IPS-20b (cell line): ENCODE measurements at regions not wholly inside any gene's neighbourhood (a gene's known extent, or its start where the extent isn't known, plus 50 kb on each side); places are given as distances from the start of the nearest gene placed in this dataset.

Source experiments
- H3K27ac ChIP-seq: one replicate; pipeline ENCODE4 v1.5.1; 2013; ENCODE audit warnings: low read length
- H3K27me3 ChIP-seq: 2 replicates; pipeline ENCODE4 v1.6.1; 2013; ENCODE audit warnings: mild to moderate bottlenecking, low read length, inconsistent platforms; ENCODE audit not compliant: insufficient read depth
- H3K36me3 ChIP-seq: 2 replicates; pipeline ENCODE4 v1.6.1; 2013; ENCODE audit warnings: low read depth, mild to moderate bottlenecking, inconsistent platforms, low read length, moderate library complexity; ENCODE audit not compliant: insufficient read depth
- H3K4me1 ChIP-seq: 2 replicates; pipeline ENCODE4 v1.6.1; 2013; ENCODE audit warnings: mild to moderate bottlenecking, control low read depth, inconsistent platforms, low read length, moderate library complexity; ENCODE audit not compliant: insufficient read depth
- H3K4me3 ChIP-seq: 2 replicates; pipeline ENCODE4 v1.5.1; 2013; ENCODE audit warnings: mild to moderate bottlenecking, low read length, inconsistent platforms
- H3K9ac ChIP-seq: 2 replicates; pipeline ENCODE4 v1.6.1; 2013; ENCODE audit warnings: low read depth, mild to moderate bottlenecking, inconsistent platforms, low read length, moderate library complexity
- H3K9me3 ChIP-seq: 2 replicates; pipeline ENCODE4 v1.6.1; 2013; ENCODE audit warnings: mild to moderate bottlenecking, low read depth, low read length, inconsistent platforms; ENCODE audit not compliant: insufficient read depth

DNA sequence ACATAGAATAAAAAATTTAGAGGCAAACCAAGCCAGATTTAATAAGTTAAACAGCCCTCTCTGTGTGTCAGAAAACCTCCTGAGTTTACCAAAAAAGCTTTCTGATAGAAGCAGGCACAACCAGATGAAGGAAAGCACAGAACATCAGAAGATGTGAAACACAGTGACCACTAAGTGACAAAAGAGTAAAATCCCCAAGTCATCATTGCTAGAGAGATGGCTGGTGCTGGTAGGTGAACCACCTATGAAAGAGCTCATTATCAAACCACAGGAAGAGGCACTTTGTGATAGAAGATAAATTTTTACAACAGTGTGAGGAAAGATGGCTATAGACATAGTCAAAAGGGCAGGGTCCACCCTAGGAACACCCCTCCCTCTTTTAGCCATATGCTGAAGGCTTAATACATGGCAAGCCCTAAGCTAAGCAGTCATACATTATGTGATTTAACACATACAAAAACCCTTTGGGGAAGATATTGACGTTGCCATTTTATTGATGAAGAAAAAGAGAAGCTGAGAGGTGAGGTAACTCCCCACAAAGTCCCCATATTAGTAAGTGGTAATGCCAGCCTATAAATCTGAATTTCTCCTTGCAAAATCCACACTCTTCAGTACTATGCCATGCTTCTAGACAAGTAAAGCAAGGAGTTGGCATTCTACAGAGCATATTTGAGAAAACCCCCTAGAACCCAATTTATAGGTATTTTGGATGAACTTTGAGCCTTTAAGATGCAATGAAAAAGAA lies 449.9 kb downstream of the LRIG3 start:
- no peak overlapping the region for H3K4me3 ChIP-seq
- no peaks in the 10 kb centered on the region for H3K27me3 ChIP-seq
- no peak overlapping the region for H3K9ac ChIP-seq
- no peak overlapping the region for H3K27ac ChIP-seq
- peaks cover 6% of the 10 kb centered on the region for H3K9me3 ChIP-seq
- no peaks in the 10 kb centered on the region for H3K36me3 ChIP-seq
- no peaks in the 10 kb centered on the region for H3K4me1 ChIP-seq

DNA sequence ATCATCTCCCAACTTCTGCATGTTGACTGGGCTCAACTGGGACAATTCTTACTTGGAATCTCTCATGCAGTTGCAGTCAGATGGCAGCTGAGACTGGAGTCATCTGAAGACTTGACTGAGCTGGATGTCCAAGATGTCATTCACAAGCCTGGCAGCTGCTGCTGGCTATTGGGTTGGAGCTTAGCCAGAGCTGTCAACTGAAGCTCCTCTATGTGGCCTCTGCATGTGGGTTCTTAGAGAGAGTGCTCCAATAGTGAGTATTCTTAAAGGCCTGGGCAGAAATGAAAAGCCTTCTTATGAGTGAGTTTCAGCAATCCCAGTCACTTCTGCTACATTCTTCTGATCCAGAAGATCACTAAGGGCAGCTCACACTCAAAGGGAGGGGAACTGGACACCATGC lies 440.9 kb downstream of the LRIG3 start:
- Histone ChIP-seq H3K4me3 (no peak overlapping the region), H3K4me1 (peaks cover 15% of the 10 kb centered on the region; the same call in 1 of the 2 replicates), H3K9me3 (no peaks in the 10 kb centered on the region; the same call in 1 of the 2 replicates), H3K27ac (no peak overlapping the region), H3K36me3 (no peaks in the 10 kb centered on the region), H3K9ac (no peak overlapping the region), H3K27me3 (no peaks in the 10 kb centered on the region)

DNA sequence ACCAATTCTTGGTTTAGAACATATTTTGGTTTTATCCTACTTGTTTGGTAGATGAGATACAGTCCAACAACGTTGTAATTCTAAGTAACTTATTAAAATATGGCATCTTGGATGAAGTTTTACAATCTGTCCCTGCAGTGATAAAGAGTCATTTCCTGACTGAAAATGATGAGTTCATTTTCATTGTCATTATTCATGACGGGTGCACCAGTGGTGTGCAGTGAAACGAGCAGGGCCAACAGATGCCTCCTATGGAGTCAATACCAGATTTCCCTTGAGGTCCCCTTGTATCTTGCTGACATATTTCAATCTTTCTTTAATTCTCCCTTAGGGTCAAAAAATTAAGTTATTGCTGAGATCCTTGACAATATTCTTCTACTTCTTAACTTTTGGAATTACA lies 438.5 kb downstream of the LRIG3 start:
- Histone ChIP-seq H3K27ac (no peak overlapping the region), H3K36me3 (no peaks in the 10 kb centered on the region), H3K27me3 (no peaks in the 10 kb centered on the region), H3K9me3 (no peaks in the 10 kb centered on the region; the same call in 1 of the 2 replicates), H3K9ac (no peak overlapping the region), H3K4me1 (peaks cover 15% of the 10 kb centered on the region; the same call in 1 of the 2 replicates), H3K4me3 (no peak overlapping the region)

DNA sequence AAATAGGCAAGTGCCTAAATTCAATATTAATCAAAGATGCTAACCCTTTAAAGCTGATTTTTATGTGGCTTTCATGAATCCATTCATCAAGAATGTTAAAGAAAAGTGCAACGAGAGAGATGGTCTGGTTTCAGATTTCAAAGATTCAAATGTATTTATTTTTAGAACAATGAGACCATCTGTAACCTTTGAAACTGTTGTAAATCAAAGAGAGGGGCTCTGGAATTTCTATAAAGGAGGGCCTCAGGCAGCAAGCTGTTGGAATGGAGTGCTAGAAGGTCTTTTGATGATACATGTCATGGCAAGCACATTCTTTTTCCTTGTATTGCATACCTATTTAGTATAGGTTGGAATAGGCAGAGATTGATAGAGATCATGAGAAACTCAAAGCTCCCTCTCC lies 433.0 kb downstream of the LRIG3 start:
- H3K27me3 ChIP-seq = no peaks in the 10 kb centered on the region
- no peak overlapping the region for H3K27ac ChIP-seq
- H3K9me3 ChIP-seq = no peaks in the 10 kb centered on the region
- no peak overlapping the region for H3K9ac ChIP-seq
- H3K4me3 ChIP-seq = no peak overlapping the region
- no peaks in the 10 kb centered on the region for H3K4me1 ChIP-seq
- no peaks in the 10 kb centered on the region for H3K36me3 ChIP-seq

DNA sequence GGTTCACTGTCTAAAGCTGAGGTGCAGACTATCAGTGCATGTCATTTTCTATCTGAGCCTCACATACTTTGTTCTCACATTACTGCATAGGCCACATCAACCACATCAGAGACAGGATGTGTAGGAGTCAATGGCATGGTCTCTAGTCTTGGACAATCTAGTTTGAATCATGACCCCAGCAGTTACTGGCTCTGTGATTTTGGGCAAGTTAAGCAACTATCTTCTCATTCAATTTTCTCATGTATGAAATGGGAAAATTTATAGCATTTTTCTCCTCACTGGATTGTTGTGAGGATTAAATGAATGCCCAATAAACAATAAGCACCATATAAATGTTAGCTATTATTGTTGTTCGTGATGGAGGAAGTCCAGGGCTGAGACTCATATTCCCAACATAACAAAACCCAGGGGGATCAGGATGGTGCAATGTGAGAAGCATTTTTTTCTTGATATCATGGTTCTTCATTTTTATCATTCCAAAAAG lies 432.6 kb downstream of the LRIG3 start:
- Histone ChIP-seq H3K9ac (no peak overlapping the region), H3K9me3 (no peaks in the 10 kb centered on the region), H3K27ac (no peak overlapping the region), H3K4me3 (no peak overlapping the region), H3K27me3 (no peaks in the 10 kb centered on the region), H3K4me1 (no peaks in the 10 kb centered on the region), H3K36me3 (no peaks in the 10 kb centered on the region)

DNA sequence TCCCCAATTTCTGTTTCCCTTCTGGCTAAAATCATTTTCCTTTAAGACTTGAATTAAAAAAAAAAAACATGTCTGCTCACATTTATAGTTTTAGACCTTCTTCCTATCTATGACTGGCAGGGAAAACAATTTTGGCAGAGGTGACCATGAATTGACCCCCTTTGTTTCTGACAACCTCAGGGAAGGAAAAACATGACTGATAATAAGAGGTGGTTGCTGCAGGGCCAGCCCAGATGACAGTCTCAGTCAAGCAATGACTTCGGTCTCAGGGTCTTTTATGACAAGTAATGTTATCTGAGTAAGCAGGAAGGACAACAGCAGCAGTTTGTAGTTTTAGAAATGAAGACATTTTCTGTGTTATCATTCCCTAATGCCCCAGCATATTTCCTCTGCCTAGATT lies 430.9 kb downstream of the LRIG3 start:
- no peaks in the 10 kb centered on the region for H3K9me3 ChIP-seq
- H3K27me3 ChIP-seq = no peaks in the 10 kb centered on the region
- H3K27ac ChIP-seq = no peak overlapping the region
- H3K9ac ChIP-seq = no peak overlapping the region
- H3K36me3 ChIP-seq = no peaks in the 10 kb centered on the region
- no peaks in the 10 kb centered on the region for H3K4me1 ChIP-seq
- no peak overlapping the region for H3K4me3 ChIP-seq

DNA sequence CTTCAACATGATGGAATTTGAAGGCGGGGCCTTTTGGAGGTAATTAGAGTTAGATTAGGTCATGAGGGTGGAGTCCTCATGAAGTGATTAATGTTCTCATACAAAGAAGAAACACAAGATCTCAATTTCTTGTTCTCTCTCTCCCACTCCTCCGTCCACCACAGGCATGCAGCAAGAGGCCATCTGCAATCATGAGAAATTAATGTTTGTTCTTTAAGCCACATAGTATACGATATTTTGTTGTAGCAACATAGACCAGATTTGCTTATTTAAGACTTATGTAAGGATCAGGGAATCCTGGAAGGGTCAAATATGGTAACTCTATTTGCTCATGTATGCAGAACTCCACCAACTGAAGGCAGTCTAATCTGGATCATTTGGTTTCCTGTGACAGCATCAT lies 429.0 kb downstream of the LRIG3 start:
- H3K4me3 ChIP-seq = no peak overlapping the region
- no peak overlapping the region for H3K9ac ChIP-seq
- no peaks in the 10 kb centered on the region for H3K9me3 ChIP-seq
- H3K36me3 ChIP-seq = no peaks in the 10 kb centered on the region
- H3K27ac ChIP-seq = no peak overlapping the region
- no peaks in the 10 kb centered on the region for H3K27me3 ChIP-seq
- H3K4me1 ChIP-seq = no peaks in the 10 kb centered on the region

DNA sequence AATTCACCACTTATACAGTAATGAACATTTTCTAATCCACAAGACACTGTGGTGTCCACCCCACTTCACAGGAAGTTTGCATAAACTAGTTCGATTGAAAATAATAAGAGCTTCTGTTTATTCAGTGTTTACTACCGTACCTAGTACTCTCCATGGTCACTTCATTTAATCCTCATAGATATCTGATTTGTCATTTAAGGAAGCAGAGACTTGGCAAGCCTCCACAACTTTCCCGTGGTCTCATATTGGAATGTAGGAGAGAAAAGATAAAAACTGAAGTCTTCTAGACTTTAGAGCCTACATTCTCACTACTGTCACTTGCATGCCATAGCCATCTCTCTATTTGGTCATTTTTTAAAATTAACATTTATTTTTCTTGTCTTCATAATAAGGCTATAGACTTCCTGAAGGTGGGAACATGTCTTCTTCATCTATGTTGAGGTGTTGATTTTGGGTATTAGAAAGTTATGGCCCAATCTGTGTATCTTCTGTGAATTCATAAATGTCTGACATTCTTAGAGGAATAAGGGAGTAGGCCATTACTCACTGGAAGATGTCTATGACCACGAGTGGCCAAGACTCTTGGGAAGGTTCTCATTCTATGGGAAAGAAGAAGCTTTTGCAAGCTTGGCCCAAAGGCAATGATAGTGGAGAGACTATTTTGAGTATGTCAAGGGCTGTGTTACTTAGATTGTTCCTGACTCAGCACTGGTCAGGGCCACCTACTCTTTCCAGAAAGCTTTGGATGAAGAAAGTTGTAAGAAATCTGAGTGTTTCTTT lies 423.7 kb downstream of the LRIG3 start:
- no peaks in the 10 kb centered on the region for H3K4me1 ChIP-seq
- no peaks in the 10 kb centered on the region for H3K9me3 ChIP-seq

DNA sequence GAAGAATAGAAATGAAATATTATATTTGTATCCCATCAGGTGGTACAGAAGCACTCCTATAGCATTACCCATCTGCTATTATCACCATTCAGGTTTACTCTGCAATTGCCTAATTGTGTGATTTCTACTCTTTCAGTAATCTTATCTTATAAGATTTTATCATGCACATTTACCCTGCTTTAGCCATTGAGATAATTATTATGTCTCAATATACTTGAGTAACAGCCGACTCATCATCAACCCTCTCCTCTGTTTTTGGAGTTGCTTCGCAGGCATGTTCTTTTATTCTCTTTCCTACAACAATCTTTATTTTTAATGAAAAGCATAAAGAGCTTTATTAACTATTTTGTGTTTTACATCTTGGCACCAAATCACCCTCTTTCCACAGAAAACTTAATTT lies 419.9 kb downstream of the LRIG3 start:
- H3K36me3 ChIP-seq = no peaks in the 10 kb centered on the region
- H3K9me3 ChIP-seq = no peaks in the 10 kb centered on the region
- no peak overlapping the region for H3K9ac ChIP-seq
- H3K4me1 ChIP-seq = no peaks in the 10 kb centered on the region
- H3K27me3 ChIP-seq = no peaks in the 10 kb centered on the region
- no peak overlapping the region for H3K27ac ChIP-seq
- no peak overlapping the region for H3K4me3 ChIP-seq

More for the DNA sequence above, 423.7 kb downstream of the LRIG3 start:
- H3K27me3 ChIP-seq = no peaks in the 10 kb centered on the region
- H3K4me3 ChIP-seq = no peak overlapping the region
- H3K36me3 ChIP-seq = no peaks in the 10 kb centered on the region
- H3K9ac ChIP-seq = no peak overlapping the region
- no peak overlapping the region for H3K27ac ChIP-seq

DNA sequence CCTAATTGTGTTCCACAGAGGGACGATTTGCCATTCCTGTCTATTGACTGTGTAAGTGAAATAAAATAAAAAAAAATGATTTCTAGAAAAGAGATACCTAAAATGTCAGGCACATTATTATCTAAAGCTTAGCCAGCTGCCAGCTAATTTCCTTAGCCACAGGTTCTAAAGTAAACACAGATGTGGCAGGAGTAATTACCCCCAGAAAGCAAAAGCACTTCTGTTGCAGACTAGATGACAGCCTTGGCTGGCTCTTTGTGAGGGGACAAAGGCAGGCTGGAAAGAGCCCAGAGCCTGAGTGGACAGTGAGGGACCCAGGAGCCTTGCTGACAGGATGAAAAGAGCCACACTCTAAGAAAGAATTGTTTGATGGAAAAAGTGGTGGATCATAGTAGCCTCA lies 418.1 kb downstream of the LRIG3 start:
- H3K9ac ChIP-seq = no peak overlapping the region
- no peaks in the 10 kb centered on the region for H3K9me3 ChIP-seq
- H3K4me1 ChIP-seq = no peaks in the 10 kb centered on the region
- no peaks in the 10 kb centered on the region for H3K27me3 ChIP-seq
- no peak overlapping the region for H3K27ac ChIP-seq
- no peak overlapping the region for H3K4me3 ChIP-seq
- no peaks in the 10 kb centered on the region for H3K36me3 ChIP-seq

DNA sequence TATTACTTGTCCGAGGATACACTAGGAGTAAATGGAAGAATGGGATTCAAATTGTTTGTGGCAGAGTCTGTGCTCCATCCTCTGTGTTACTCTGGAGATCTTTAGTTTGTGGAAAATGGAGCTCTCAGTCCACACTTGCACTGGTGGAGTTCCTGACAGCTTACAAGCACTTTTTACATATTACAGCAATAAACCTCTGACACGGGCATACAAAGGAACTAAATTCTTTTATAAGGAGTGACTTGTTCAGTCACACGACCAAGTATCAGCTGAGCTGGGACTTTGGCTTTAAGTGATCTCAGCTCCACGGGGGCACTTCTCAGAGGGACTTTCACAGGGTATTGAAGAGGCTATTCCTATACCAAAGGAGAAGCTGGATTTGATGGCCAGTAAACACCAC lies 417.5 kb downstream of the LRIG3 start:
- H3K27me3 ChIP-seq = no peaks in the 10 kb centered on the region
- H3K4me1 ChIP-seq = no peaks in the 10 kb centered on the region
- H3K9ac ChIP-seq = no peak overlapping the region
- no peak overlapping the region for H3K27ac ChIP-seq
- H3K4me3 ChIP-seq = no peak overlapping the region
- H3K36me3 ChIP-seq = no peaks in the 10 kb centered on the region
- H3K9me3 ChIP-seq = no peaks in the 10 kb centered on the region

DNA sequence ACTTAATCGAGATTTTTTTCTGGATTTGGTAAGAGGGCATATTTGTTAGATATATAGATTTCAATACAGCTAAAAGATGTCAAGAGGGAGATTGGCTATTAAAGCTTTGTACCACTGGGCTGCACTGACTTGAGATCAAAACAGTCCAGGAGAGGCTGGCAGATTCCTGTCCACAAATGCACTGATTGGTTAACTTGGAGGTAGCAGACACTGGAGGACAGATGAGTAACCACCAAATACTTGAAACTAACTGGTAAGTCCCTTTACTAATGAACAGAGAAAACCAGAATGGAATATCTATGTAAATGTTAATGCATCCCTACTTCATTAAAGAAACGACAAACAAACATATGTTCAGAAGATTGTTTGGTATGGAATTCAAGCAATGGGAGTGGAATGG lies 416.6 kb downstream of the LRIG3 start:
- Histone ChIP-seq H3K27ac (no peak overlapping the region), H3K27me3 (no peaks in the 10 kb centered on the region), H3K9ac (no peak overlapping the region), H3K4me1 (no peaks in the 10 kb centered on the region), H3K9me3 (no peaks in the 10 kb centered on the region), H3K4me3 (no peak overlapping the region), H3K36me3 (no peaks in the 10 kb centered on the region)
